GM10248 (cell line): ENCODE measurements at regions not wholly inside any gene's neighbourhood (a gene's known extent, or its start where the extent isn't known, plus 50 kb on each side); places are given as distances from the start of the nearest gene placed in this dataset.

ENCODE experiments used
- CTCF ChIA-PET: fragments of 300-600 bp; sonication (Branson Sonifier 250); formaldehyde crosslinking; extraction: SDS; loops from one replicate; lab custom pipeline; 2021; ENCODE audit warnings: antibody characterized with exemption; lab: Yijun Ruan, JAX
- POLR2A ChIA-PET: fragments of 350-650 bp; sonication (Branson Sonifier 250); formaldehyde crosslinking; extraction: SDS; loops from one replicate; lab custom pipeline; 2020; ENCODE audit warnings: antibody characterized with exemption; lab: Yijun Ruan, JAX
- DNase-seq: peaks from one replicate; pipeline ENCODE4 v3.0.0; 2012; ENCODE audit errors: extremely low spot score
- CTCF ChIP-seq: IDR thresholded peaks from 2 replicates; pipeline ENCODE4 v1.5.1; 2012; ENCODE audit warnings: mild to moderate bottlenecking, low read depth; ENCODE audit errors: extremely low read depth, missing control alignments, control extremely low read depth

GRCh38 chr2:128788636-128789220 is 470.1 kb upstream of the HS6ST1 start:
- ChIA-PET POLR2A (no interaction called here), CTCF (no interaction called here)
- TF ChIP-seq CTCF: no peak
- no peak for DNase-seq

GRCh38 chr2:128789221-128789620 is 470.6 kb upstream of the HS6ST1 start:
- CTCF ChIA-PET: no interaction called here
- TF ChIP-seq CTCF: no peak
- no peak for DNase-seq
- POLR2A ChIA-PET: no interaction called here

- TF ChIP-seq CTCF: no peak
- POLR2A ChIA-PET: no interaction called here
- CTCF ChIA-PET: no interaction called here
- DNase-seq: no peak
Observed at GRCh38 chr2:128789776-128790455, 471.2 kb upstream of the HS6ST1 start.

- POLR2A ChIA-PET: no interaction called here
- CTCF ChIA-PET: no interaction called here
- DNase-seq: no peak
- TF ChIP-seq CTCF: no peak
Observed at GRCh38 chr2:128790541-128791001, 471.9 kb upstream of the HS6ST1 start.

- TF ChIP-seq CTCF: no peak
- POLR2A ChIA-PET: no interaction called here
- no peak for DNase-seq
- CTCF ChIA-PET: no interaction called here
Observed at GRCh38 chr2:128791120-128791984, 472.7 kb upstream of the HS6ST1 start.

- ChIA-PET POLR2A (no interaction called here), CTCF (no interaction called here)
Observed at GRCh38 chr2:128791985-128792320, 473.3 kb upstream of the HS6ST1 start.

More at GRCh38 chr2:128791985-128792320, 473.3 kb upstream of the HS6ST1 start:
- DNase-seq: no peak
- no peak for TF ChIP-seq CTCF
